HG02885 (cell line): ENCODE measurements at regions not wholly inside any gene's neighbourhood (a gene's known extent, or its start where the extent isn't known, plus 50 kb on each side); places are given as distances from the start of the nearest gene placed in this dataset.
"Not testable (repeated sequence)": the region's sequence is repeated elsewhere in the genome, so short reads cannot be mapped to it uniquely, and the experiment has no call there.

Experiments used
- ATAC-seq: cut with Tn5 transposase; IDR thresholded peaks from one replicate; pipeline ENCODE4 v1.9.1; 2021; ENCODE audit warnings: mild to moderate bottlenecking; ENCODE audit not compliant: unreplicated experiment, poor library complexity

DNA sequence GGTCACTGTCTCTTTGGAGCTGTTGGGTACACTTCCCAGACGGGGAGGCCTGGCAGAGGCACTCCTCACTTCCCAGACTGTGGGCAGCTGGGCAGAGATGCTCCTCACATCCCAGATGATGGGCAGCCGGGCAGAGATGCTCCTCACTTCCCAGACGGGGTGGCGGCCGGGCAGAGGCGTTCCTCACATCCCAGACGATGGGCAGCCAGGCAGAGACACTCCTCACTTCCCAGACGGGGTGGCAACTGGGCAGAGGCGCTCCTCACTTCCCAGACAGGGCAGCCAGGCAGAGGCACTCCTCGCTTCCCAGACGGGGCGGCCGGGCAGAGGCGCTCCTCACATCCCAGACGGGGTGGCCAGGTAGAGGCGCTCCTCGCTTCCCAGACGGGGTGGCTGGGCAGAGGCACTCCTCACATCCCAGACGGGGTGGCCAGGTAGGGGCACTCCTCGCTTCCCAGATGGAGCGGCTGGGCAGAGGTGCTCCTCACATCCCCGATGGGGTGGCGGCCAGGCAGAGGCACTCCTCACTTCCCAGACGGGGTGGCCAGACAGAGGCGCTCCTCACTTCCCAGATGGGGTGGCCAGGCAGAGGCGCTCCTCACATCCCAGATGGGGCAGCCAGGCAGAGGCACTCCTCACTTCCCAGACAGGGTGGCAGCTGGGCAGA is 833.1 kb upstream of the RAG2 start:
- ATAC-seq = not testable (repeated sequence)

DNA sequence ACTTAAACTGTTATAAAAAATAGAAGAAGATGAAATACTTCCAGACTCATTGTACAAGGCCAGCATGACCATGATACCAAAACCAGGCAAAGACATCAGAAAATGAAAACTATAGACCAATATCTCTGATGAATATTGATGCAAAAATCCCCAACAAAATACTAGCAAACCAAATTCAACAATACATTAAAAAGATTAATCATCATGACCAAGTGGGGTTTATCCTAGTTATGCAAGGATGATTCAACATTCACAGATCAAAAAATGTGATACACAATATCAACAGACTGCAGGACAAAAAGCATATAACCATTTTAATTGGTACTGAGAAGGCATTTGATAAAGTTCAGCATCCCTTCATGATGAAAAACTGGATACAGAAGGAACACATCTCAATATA is 824.5 kb upstream of the RAG2 start:
- ATAC-seq = no peak

DNA sequence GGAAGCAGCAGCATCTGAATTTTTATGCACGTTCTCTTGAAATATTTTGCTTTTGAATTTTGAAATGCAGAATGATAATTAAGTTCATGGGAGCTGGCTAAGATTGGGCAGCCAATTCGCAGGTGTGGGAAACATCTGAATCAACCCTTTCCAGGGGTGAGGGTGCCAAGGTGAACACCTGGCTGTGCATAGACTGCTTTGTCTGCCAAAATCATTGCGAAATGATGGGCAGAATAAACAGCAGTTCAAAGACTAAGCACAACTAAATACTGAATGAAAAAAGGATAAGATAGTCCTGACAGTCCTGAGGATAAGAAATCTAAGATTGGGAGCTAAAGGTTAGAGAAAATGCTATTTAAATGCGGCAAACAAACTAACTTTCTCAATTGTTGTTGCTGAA is 813.3 kb upstream of the RAG2 start:
- ATAC-seq = no peak

DNA sequence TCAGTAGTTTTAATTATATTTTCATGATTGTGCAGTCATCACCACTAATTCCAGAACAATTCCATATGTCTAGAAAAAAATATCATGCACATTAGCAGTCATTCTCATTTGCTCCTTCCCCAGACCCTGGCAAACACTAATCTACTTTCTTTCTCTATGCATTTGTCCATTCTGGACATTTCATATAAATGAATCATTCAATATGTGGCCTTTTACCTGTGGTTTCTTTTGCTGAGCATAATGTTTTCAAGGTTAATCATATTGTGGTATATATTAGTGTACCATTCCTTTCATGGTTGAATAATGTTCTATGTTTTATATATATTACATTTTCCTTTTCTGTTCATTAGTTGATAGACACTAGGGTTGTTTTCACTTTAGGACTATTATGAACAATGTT is 811.1 kb upstream of the RAG2 start:
- no peak for ATAC-seq

DNA sequence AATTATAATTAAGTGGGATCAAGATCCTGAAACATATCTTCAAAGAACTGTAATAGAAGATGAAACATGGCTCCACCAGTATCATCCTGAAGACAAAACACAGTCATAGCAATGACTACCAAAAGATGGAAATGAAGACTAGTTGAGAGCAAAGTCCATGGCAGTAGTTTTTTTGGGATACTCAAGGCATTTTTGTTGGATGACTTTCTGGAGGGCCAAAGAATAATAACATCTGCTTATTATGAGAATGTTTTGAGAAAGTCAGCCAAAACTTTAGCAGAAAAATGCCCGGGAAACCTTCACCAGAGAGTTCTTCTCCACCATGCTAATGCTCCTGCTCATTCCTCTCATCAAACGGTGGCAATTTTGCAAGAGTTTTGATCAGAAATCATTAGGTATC is 809.4 kb upstream of the RAG2 start:
- no peak for ATAC-seq

DNA sequence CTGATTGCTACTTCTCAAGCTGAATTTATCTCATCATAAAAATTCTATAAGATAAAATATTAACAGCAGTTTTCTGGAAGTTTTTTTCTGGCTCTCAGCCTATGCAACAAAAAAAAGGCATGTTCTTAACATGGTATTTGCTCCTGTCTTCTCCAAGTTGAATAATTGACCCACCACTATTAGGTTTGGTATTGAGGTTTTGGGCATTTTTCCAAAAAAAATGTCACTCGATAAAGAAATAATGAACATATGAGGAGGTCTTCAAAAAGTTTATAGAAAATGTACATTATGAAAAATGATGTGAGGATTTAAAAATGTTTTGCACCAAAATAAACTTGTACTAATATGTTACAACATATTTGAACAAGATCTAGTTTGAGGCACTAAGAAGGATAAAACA is 808.6 kb upstream of the RAG2 start:
- no peak for ATAC-seq

DNA sequence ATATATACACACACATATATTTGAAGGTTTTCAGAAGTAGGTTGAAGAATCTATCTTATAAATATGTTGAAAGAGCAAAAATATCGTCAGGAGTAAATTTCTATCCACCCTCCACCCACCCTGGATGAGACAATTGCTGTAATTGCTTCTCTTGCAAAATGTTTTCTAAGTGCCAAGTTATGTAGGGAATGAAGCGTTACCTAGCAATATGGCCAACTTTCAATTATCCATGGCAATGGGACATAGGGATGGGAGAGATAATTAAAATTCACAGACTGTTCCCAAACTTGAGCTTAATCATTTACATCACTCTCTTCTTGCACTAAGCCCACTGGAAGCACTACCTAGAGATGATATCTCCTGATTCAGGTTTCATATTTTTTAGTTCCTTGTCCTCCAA is 806.2 kb upstream of the RAG2 start:
- ATAC-seq = no peak

DNA sequence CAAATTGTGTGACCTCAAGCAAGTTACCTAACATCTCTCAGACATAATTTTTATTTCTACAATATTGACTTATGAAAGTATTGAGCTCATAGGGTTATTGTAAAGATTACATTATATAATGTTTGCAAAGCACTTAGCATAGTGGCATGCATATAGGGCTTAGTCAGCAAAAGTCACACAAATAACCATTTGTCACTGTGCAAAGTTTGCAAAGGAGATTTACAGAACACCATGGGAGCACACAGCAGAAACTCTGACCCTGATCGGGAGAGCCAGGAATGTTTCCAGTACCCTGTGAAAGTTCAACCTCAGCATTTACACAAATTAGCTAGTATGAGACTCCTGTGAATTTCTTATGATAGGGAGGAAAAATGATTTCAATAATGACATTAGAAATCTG is 804.6 kb upstream of the RAG2 start:
- ATAC-seq = no peak

DNA sequence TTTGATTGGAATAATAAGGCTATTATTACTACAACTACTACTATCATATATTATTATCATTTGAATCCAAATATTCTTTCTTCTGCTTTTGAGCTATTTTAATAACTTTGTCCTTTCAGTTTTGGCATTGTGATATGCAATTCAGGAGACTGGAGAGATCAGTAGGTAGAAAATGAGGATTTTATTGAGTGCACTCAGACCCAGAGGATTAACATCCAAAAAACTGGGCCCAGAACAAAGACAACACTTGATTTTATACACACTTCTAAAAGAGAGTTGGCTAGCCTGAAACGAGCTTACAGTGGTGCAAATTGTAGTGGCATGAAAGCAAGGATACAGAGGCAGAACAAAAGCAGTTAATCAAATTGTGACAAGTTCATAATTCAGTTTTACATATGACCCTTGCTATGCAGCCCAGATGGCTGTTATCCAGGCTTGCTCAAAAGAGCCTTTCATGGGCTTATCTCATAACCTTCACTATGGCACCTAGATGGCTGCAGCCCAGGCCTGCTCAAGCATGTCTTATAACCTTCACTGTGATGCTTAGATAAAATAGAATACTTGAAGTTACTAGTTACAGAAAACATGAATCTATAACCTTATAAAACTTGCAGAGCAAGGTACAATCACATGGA is 796.3 kb upstream of the RAG2 start:
- ATAC-seq = no peak

DNA sequence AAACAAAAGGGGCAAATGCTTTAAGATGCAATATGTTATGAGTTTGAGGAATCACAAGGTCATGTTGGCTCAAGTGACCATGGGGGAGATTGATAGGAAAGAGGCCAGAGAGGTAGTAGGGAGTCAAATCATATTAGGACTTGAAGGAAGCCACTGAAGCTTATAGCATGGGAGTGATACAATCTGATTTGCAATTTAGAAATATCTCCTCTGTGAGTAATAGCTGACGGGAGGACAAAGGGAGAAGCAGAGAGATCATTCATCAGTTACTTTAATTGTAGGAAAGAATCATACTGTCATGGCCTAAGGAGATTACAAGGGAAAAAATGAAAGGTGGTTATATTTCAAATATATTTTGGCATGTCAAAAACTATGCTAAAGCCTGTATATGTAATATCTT is 793.6 kb upstream of the RAG2 start:
- no peak for ATAC-seq

DNA sequence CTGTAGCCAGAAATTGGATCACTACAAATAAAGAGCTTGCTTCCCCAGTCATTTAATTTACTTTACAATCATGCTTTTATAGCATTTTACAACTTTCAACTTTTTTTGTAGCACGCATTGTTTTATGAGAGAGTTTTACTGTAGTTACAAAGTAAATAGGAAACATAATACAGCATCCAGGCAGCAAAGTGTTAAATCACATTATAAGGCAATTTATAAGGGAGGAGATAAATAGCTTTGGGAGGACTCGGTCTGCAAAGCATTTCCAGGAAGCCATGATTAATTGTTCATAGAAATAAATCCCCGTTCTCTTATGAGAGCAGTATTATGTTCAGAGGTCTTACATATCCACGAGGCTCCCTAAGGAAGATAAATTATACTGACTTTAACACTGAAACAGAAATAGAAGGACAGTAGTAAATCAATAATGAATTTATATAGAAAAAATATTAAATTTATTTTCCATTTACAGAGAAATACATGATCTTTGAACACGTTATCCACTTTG is 792.6 kb upstream of the RAG2 start:
- ATAC-seq = no peak

DNA sequence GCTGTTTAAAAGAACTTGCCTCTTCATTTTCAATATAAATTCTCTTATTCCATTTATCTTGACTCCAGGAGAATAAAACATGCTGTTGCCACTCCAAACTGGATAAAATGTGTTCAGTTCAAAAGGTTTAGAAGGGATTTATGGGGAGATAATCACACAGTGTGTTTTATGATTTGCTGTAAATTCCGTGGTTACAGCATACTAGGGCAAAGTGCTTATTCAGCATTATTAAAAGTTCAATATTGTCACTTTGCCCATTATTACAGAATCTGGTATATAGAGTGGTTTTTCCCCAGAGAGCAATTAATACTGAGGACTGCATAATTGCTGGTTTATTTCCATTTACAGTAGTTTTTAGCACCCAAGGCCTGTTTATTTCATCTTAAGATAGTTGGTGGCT is 780.9 kb upstream of the RAG2 start:
- ATAC-seq = no peak

DNA sequence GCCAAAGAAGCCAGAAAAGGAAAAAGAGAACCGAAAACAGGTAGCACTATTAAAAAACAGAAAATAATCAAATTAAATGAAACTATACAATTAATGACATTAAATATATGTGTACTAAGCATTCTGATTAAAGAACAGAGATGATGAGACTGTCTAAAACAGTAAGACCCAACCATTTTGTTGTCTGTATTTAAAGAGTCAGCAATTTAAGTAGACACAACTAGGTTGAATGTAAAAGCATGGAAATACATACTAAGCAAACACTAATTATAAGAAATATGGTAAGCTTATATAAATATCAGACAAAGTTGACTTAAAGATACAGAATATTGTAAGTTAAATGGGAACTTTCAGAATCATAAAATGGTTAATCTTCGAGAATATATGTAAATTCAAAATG is 774.6 kb upstream of the RAG2 start:
- ATAC-seq = no peak

DNA sequence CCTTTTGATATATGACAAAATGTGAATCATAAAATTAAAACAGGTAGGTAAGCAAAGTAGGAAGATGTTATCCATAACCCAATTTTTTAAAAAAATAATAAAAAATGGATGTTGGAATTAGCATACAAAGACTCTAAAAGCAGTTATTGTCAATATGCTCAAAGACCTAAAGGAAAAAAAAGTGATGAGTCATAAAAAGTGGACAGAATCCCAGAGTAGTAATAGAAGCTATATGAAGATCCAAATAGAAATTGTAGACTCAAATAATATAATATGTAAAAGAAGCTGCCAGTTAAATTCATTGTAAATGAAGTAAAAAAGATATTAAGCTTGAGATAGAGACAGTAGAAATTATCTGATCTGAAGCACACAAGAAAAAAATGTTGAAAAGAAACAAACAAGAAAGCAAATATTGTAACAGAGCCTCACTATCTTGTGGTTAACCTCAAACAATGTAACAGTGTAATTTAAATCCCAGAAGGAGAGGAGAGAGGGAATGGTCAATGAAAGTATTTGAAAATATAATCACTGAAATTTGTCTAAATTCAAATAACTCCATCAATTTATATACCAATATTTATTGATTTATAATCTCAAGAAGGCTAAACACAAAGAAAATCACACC is 773.4 kb upstream of the RAG2 start:
- ATAC-seq = no peak

DNA sequence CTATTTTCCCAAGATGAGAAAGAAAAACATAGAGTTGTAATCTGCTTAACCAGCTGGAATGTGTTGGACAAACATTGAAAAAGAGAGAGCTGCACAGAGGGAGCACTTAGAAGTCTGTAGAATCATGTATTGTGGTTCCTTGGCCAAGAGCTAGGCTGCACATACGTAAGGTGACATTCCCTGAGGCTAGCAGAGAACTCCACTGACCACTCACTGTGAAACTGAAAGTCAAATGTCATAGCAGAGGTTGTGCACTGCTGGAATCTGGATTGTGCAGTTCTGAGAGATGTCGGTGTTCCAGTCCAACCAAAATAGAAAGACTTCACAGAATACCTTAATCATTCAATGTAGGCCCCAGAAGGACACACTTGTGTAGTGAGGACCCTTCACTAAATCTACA is 772.8 kb upstream of the RAG2 start:
- ATAC-seq = no peak

DNA sequence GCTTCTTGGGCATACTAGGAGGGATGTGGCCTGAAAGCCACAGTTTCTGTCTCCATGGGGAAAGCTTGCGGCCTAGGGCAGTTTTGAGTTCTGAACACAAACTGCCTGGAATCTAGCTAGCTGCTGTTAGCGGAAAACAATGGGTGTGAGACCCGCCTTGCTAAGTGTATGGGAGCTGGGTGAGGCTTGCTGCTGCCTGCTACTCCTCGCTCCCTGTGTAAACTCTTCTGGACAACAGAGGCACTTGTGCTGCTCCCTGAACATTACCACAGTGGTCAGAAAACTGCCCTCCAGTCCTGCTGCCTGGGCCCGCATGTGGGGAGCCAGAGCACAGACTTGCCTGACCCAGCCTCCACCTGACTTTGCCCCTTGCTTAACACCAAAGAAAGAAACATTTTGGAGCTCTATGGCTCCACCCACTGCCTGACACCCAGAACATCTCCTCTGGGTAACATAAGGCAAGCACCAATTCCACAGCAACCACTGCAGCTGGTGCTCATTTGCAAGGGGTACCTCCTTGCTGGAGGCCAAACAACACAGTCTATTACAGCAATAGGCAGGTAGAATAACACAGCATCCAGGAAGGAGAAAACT is 766.3 kb upstream of the RAG2 start:
- ATAC-seq = no peak

DNA sequence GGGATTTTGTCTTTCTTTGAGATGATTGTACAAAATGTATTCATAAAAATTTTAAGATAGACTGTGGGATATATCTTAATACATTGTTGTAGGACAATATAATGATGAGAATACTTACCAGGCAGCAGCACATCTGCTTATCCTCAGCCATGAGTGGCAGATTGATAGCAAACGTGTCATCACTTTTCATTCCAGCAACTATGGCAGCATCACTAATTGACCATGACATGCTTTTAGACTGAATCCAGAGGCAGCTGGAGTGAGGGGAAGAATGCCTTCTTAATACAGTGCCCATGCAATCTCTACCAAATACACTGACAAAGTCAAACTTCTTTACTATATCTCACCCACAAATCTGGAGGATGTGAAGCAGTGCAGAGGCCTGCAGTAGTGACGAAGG is 755.2 kb upstream of the RAG2 start:
- ATAC-seq = no peak

DNA sequence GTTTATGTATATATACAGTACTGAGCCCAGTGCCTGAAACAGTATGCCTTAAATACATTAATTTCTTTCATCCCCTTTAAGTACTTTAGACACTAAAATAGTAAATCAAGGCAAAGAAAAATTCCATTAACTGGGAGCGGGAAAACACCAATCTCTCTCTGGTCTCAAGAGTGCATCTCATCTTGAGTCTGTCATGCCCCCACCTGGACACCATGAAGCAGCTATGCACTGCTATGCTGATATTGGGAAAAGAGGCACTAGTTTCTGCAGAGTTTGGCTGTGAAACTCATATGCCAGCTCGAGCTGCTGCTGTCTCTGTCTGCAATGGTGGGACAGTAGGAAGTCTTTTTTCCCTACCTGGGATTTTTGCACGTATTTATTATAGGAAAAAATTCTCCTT is 754.4 kb upstream of the RAG2 start:
- no peak for ATAC-seq

DNA sequence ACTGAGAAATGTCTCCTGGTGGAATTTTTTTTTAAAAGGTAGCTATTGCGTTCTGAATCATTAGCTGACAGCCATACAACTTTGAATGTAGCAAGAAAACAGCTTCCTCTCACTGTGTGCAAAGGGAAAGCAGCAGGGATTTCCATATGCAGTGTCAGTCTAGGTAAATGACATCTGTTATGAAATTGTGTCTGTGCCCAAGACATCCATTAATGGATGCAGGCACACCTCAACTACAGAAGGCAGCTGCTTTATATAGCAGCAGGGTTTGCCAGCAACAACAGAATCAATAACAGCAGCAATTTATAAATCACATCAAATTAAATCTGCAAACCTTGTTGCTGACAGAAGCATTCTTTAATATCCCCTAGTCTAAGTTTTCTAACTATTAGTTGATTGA is 745.3 kb upstream of the RAG2 start:
- ATAC-seq = no peak

DNA sequence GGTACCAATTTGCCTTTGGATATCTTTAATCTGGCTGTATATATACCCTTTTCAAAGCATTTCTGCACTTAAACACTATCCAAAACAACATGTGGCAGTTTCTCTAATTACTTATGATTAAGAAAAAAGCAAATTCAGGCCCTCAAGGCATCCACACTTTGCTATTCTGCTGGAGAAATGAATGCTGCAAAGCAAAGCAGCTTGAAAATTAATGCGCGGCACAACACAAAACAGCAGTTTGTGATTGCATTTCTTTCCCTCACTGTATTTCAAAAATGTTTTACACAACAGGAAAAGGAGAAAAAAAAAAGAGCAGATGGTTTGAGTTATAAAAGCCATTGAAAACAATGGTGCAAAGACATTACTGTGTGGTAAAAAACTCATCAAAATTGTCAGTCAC is 738.4 kb upstream of the RAG2 start:
- ATAC-seq = no peak

DNA sequence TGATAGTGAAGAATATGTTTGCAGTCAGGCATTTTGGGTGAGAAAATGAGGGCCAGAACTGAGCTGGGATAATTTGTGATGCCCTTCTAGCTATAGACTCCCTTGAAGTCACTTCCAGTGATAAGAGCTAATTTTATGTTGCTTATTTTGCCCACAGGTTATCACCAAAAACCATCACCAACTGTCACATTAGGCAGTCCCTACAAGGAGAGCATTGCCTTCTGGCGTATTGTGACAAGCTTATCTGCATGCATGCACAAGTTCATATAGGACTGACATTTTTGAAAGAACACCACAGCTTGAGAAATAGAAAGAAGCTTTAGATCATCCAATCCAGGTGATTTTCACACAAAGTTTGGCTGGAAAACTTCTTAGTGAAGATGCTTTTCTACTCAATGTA is 735.3 kb upstream of the RAG2 start:
- ATAC-seq = no peak

DNA sequence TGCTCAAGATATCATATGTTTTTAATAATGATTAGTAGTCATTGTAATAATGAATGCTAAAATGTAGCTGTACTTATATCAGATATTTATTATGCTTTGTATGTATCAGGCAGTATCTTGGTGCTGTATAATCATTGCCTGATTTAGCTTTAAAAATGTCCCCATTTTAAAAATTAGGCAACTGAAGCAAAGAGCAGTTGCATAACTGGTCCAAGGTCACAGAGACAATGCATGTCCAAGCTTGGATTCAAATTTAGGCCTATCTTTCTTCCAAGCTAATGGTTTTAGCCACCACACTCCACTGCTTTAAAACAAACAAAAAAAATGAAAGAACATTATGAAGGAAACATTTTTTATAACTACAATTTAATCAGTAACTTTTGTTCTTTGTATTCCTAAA is 725.8 kb upstream of the RAG2 start:
- ATAC-seq = no peak
